Skin epidermis (tissue), 12 donors: ENCODE measurements at regions not wholly inside any gene's neighbourhood (a gene's known extent, or its start where the extent isn't known, plus 50 kb on each side); places are given as distances from the start of the nearest gene placed in this dataset.

Experiments
- H3K27ac ChIP-seq, 21 experiments: fragments of 200-600 bp; sonication (generic) in 11 of 21; one replicate each; pipeline ENCODE4 v1.5.0; 2020; ENCODE audit warnings: mild to moderate bottlenecking in 3 of 21, inconsistent platforms in 2 of 21, moderate library complexity in 2 of 21
- H3K4me3 ChIP-seq, 7 experiments: fragments of 200-600 bp; sonication (generic) in 2 of 7; one replicate each; pipeline ENCODE4 v1.5.0; 2020; ENCODE audit warnings: inconsistent platforms in 2 of 7, mild to moderate bottlenecking in 2 of 7, moderate library complexity in 1 of 7

GRCh38 chr17:13409455-13409854 is 192.3 kb downstream of the HS3ST3A1 start:
- no peak overlapping the region for H3K27ac ChIP-seq

DNA sequence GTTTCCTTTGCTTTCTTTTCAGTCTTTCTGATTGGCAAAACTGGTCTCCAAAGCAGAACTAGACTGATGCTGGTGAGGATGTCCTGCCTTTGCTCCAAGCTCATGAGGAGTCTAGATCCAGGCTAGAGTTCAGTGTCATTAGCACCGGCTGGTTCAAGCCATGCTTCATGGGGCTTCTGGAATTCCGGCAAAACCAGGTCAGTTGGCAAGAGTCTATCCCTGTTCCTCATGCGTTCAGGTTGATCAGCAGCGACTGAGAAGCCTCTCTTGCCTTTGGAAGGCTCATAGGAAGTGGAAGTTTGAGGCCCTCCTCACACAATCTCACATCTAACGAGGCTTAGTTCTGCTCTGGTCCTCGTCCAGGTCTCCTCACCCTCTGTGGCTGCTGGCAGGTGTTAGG is 194.3 kb downstream of the HS3ST3A1 start:
- Histone ChIP-seq H3K4me3 (no peak overlapping the region), H3K27ac (no peak overlapping the region)

More at GRCh38 chr17:13409455-13409854, 192.3 kb downstream of the HS3ST3A1 start:
- no peak overlapping the region for H3K4me3 ChIP-seq

DNA sequence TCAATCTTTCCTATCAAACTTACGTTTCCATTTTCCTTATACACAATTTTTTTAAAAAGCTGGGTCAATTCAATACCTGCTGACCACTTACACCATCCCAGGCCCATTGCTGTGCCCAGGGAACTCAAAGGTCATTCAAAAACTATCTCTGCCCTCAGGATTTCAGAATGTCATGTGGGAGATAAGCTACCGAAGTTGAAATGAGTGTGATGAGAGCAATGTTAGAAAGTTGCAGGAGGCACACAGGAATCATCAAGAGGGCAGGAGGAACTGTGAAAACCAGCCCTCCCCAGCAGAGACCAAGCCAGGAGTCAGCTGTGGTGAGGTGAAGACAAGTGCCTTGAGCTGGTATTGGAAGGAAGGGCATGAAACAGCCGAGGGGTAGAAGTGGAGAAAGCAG is 195.9 kb downstream of the HS3ST3A1 start:
- Histone ChIP-seq H3K27ac (peak overlapping the region in 1 of 21 experiments; percentile 41), H3K4me3 (no peak overlapping the region)

DNA sequence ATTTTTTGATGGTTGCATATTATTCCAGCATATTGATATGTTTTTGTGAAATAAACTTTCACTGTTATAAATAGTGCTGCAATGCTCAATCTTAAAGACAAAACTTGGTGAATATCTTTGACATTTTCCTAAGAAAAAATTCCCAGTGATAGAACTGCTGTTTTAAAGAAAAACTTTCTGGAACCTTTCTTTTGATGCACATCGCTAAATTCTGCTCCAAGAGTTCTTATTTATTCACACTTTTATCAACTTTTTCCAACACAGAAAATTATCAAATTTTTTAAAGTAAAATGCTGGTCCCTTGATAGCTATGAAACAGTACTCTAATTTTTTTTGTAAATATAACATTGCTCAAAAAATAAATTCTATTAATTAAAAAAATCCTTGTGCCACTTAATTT is 196.6 kb downstream of the HS3ST3A1 start:
- no peak overlapping the region for H3K4me3 ChIP-seq
- H3K27ac ChIP-seq: no peak overlapping the region

GRCh38 chr17:13403982-13404946 is 197.5 kb downstream of the HS3ST3A1 start:
- no peak overlapping the region for H3K27ac ChIP-seq
- H3K4me3 ChIP-seq: no peak overlapping the region

DNA sequence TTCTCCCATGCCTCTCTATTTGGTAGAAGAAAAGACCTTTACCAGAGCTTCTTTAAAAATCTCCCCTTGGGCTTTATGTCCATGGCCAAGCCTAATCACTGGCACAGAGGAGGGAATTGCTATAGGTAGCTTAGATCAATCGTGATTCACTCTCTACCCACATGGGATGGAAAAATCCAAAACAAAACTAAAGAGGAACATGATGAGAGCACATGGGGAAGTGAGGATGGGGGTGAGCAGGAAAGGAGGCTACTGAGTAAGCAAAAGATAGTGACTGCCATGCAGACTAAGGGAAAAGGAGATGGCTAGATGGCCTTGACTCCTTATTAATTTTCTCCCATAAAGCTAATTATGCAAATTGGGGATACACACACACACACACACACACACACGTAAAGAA is 201.2 kb downstream of the HS3ST3A1 start:
- H3K27ac ChIP-seq: no peak overlapping the region
- no peak overlapping the region for H3K4me3 ChIP-seq

DNA sequence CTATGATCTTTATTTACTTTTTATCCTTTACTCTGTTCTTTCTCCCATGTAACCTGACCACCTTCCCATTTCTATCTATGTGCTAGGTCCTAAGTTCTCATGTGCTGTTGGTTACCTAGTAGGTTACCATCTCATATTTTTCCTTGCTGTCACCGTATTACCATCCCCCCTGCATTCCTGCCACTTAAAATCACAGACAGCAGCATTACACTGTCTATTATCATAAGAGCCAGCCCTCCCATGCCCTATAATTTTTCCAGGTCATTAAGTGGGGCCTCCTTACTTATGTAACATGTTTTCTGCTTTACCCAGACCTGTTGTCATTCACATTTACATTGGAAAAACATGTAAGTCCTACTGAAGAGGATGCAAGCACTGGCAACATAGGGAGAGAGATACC is 202.9 kb downstream of the HS3ST3A1 start:
- H3K4me3 ChIP-seq: no peak overlapping the region
- H3K27ac ChIP-seq: no peak overlapping the region

DNA sequence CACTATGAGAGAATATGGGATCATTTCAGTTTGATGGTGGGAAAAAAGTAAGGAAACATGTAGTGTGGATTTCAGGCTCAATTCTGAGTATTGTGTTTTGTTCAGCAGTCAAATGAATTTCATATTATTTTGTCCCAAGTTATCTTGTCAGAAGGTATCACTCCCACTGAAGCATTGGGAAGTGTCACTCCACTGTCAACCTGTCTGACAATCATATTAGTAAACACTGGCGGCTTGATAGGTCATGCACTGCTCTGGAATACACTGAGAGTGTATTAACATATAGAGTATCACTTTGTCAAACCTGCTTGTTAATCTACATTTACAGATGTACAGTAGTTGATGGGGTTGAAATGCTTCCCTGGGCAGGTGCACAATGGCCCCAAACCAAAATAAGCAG is 203.6 kb downstream of the HS3ST3A1 start:
- Histone ChIP-seq H3K27ac (no peak overlapping the region), H3K4me3 (no peak overlapping the region)

DNA sequence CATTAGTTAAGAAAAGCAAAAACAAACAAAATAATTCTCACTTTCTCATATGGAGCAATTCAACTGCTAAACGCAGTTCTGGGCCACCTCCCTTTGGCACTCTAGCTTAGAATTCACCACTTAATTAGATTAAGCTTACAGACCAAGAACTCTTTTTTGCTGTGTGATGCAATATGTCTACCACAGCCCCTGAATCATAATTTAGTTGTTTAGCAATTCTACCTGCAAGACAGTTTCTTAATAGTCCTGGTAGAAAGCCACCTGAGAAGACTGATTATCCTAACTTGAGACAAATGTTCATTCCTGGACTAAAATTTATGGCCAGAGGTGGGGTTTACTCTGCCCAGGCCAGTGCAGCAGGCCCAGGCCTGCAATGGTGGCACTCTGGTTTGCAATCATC is 205.9 kb downstream of the HS3ST3A1 start:
- H3K27ac ChIP-seq: peak overlapping the region in 13 of 21 experiments; percentile 19 to 68 (median 56)
- no peak overlapping the region for H3K4me3 ChIP-seq

DNA sequence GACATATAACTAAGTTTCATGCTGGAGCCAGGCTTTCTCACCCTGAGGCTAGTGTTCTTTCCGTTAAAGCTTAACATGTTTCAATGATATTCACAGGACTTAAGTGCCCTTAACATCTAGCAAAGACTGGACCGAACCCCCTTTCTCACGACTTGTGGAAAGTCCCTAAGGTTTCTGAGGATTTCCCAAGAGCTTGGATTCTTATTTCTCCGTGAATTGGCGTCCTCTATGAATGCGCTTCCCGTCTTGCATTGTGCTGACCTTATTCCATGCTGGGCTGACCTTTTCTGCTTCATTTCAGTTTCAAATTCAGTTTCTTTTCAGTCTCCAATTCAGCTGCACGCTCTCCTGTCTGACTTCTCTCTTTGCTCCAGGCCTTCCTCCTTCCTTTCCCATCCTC is 206.4 kb downstream of the HS3ST3A1 start:
- peak overlapping the region in 18 of 21 experiments; percentile 19 to 68 (median 56) for H3K27ac ChIP-seq
- H3K4me3 ChIP-seq: no peak overlapping the region

GRCh38 chr17:13393841-13394710 is 207.7 kb downstream of the HS3ST3A1 start:
- Histone ChIP-seq H3K27ac (peak overlapping the region in 17 of 21 experiments; percentile 6 to 68 (median 56)), H3K4me3 (no peak overlapping the region)

DNA sequence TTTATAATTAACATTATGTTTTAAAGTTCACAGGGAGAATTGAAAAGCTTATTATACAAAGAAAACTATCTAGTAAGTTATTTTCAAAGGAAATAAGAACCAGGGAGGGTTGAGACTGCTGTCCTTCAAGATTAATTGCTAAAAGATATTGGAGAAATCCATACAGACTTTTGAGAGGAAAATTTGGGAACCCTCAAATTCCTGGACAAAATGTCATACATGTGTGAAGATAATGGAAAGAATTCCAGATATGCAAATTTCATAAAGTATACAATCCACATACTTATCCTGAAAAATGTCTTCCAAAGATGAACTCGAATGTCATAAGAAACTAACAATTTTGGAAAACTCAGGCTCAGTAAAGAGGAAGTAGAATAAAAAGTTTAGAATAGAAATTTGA is 213.8 kb downstream of the HS3ST3A1 start:
- H3K4me3 ChIP-seq: no peak overlapping the region
- no peak overlapping the region for H3K27ac ChIP-seq

- Histone ChIP-seq H3K27ac (no peak overlapping the region), H3K4me3 (no peak overlapping the region)
Measured at GRCh38 chr17:13387236-13387635, 214.5 kb downstream of the HS3ST3A1 start.

- no peak overlapping the region for H3K27ac ChIP-seq
Measured at GRCh38 chr17:13385481-13385911, 216.2 kb downstream of the HS3ST3A1 start.

GRCh38 chr17:13384626-13385025 is 217.1 kb downstream of the HS3ST3A1 start:
- H3K4me3 ChIP-seq: no peak overlapping the region
- H3K27ac ChIP-seq: no peak overlapping the region

More at GRCh38 chr17:13385481-13385911, 216.2 kb downstream of the HS3ST3A1 start:
- H3K4me3 ChIP-seq: no peak overlapping the region

DNA sequence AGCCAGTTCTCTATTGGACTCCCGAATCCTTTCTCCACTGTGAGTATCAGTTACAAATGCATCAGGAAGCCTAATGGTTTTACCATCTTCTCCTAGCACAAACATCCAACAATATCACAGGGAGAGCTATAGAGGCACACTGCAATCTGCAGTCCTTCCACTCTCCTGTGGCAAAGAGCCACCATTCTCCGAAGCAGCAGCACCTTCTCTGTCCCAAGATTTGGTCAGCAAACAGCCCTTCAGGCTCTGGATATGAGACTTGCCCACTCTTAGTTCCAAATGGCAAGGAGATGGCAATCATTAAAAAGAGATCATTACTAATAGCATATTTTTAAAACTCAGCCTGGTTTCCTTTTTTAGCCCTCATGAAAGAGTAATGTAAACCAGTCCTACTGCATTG is 223.4 kb downstream of the HS3ST3A1 start:
- Histone ChIP-seq H3K27ac (no peak overlapping the region), H3K4me3 (no peak overlapping the region)

DNA sequence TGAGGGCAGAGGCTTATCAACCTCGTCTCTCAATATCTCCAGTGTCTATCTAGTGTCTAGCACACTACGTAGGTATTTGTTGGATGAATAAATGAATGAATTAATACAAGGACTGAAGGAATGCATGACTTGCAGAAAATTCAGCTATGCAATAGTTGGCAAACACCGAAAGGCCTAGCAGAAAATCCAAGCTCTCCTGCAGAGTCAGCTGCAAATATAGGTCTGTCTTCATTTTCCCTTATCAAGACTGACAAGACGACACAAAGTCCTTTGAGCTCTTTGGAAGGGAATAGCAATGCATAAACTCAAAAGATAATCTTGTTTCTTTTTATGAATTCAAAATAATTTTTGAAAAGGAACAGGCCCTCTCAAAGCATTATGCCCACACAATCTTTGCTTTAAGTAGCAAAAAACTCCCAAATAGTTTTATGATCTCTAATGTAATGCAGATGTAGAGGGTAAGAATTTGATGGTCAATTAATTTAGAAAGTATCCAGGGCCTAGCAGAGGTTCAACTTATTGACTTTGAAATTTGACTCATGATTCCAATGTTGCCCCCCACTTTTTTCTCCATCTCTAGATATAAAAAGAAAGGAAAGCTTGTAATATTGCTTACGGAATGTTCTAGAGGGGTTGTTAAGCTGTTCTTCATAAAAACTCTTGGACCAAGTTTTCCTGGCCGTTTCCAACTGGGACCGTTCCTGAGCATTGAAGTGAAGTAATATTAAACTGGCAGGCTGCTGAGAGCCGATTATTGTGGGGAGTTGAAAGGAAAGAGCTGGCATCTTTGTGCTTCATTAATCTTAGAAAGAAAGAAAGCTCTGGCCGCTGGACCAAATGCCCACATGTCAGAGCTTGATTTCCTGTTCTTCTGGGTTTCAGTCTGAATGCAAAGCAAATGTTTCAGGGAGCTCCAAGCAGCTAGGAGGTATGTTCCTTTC is 227.3 kb downstream of the HS3ST3A1 start:
- Histone ChIP-seq H3K27ac (no peak overlapping the region), H3K4me3 (no peak overlapping the region)

- H3K4me3 ChIP-seq: no peak overlapping the region
- no peak overlapping the region for H3K27ac ChIP-seq
Measured at GRCh38 chr17:13372432-13372831, 229.3 kb downstream of the HS3ST3A1 start.

GRCh38 chr17:13367154-13367553 is 234.6 kb downstream of the HS3ST3A1 start:
- Histone ChIP-seq H3K4me3 (no peak overlapping the region), H3K27ac (no peak overlapping the region)
